ENCODE measurements at regions not wholly inside any gene's neighbourhood (a gene's known extent, or its start where the extent isn't known, plus 50 kb on each side); places are given as distances from the start of the nearest gene placed in this dataset.

- TF ChIP-seq CTCF (IDR thresholded peaks at IDR 0.05) (no peak), EP300 (IDR thresholded peaks at IDR 0.05) (no peak)
Measured at GRCh38 chr6:134442073-134442472, 124.2 kb upstream of the SGK1 start.
